22Rv1 (cell line): ENCODE measurements at regions not wholly inside any gene's neighbourhood (a gene's known extent, or its start where the extent isn't known, plus 50 kb on each side); places are given as distances from the start of the nearest gene placed in this dataset.

Experiments
- H3K27ac ChIP-seq: fragments of 450-650 bp; 2 replicates; pipeline ENCODE4 v1.5.1; 2017
- CTCF ChIP-seq: fragments of 450-650 bp; IDR thresholded peaks from 2 replicates; pipeline ENCODE4 v1.5.1; 2017; ENCODE audit warnings: mild to moderate bottlenecking
- ZFX ChIP-seq: fragments of 450-650 bp; IDR thresholded peaks from 2 replicates; pipeline ENCODE4 v1.6.1; 2017; ENCODE audit warnings: antibody characterized with exemption, borderline replicate concordance

- H3K27ac ChIP-seq, result no peak overlapping the region
- TF ChIP-seq CTCF (no peak), ZFX (no peak)
These were observed 493.5 kb downstream of the MTRR start for GRCh38 chr5:8362495-8362894.

GRCh38 chr5:8363138-8363537 lies 494.2 kb downstream of the MTRR start:
- TF ChIP-seq CTCF, result no peak
- no peak for TF ChIP-seq ZFX
- no peak overlapping the region for H3K27ac ChIP-seq

GRCh38 chr5:8366266-8366665 lies 497.3 kb downstream of the MTRR start:
- H3K27ac ChIP-seq, result no peak overlapping the region
- TF ChIP-seq ZFX (no peak), CTCF (no peak)

- H3K27ac ChIP-seq, result no peak overlapping the region
- no peak for TF ChIP-seq ZFX
- no peak for TF ChIP-seq CTCF
These were observed 507.5 kb downstream of the MTRR start for GRCh38 chr5:8376478-8376877.

- TF ChIP-seq CTCF (no peak), ZFX (no peak)
These were observed 513.0 kb downstream of the MTRR start for GRCh38 chr5:8381972-8382371.

GRCh38 chr5:8382456-8382855 lies 513.5 kb downstream of the MTRR start:
- H3K27ac ChIP-seq, result no peak overlapping the region
- TF ChIP-seq ZFX, result no peak
- TF ChIP-seq CTCF, result no peak

More at GRCh38 chr5:8381972-8382371, 513.0 kb downstream of the MTRR start:
- H3K27ac ChIP-seq, result no peak overlapping the region

- TF ChIP-seq CTCF (no peak), ZFX (no peak)
- no peak overlapping the region for H3K27ac ChIP-seq
These were observed 514.7 kb downstream of the MTRR start for GRCh38 chr5:8383616-8384015.
